ENCODE measurements at regions not wholly inside any gene's neighbourhood (a gene's known extent, or its start where the extent isn't known, plus 50 kb on each side); places are given as distances from the start of the nearest gene placed in this dataset.
A peak's percentile ranks its signal among the peaks of the same experiment; 100 is the strongest.

DNA sequence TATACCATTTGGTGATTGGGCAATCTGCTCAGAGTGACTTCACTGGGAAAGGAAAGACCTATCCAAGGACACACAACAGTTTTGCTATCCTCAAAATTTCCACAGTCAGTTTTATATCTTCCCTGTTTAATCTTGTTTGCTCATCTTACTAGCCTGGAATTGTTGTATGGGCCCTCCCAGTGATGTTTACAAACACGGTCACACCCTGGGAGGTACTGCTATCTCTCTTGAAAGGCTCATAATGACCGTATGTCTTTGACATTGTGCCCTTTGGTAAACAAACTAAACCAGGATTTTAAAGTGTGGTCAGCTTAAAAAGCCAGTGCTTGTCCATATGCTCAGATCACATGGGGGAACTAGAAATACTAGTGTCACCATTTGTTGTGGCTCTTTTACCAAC is 277.0 kb downstream of the CDH2 start:
- DNase-seq = no peak

GRCh38 chr18:27894746-27895145 is 282.2 kb downstream of the CDH2 start:
- no peak for DNase-seq

GRCh38 chr18:27887711-27888495 is 289.0 kb downstream of the CDH2 start:
- DNase-seq = no peak

- DNase-seq = no peak
These were observed 289.6 kb downstream of the CDH2 start for GRCh38 chr18:27887287-27887686.

GRCh38 chr18:27879540-27879939 is 297.4 kb downstream of the CDH2 start:
- peak; percentile 13 for DNase-seq

GRCh38 chr18:27871726-27872125 is 305.2 kb downstream of the CDH2 start:
- DNase-seq = peak; percentile 92

GRCh38 chr18:27869735-27870134 is 307.2 kb downstream of the CDH2 start:
- DNase-seq = no peak

GRCh38 chr18:27865431-27865830 is 311.5 kb downstream of the CDH2 start:
- DNase-seq = no peak

- DNase-seq = peak; percentile 89
These were observed 313.0 kb downstream of the CDH2 start for GRCh38 chr18:27863780-27864430.

GRCh38 chr18:27862041-27862682 is 314.8 kb downstream of the CDH2 start:
- DNase-seq = peak; percentile 53

GRCh38 chr18:27861539-27861938 is 315.4 kb downstream of the CDH2 start:
- DNase-seq = peak; percentile 99

GRCh38 chr18:27860701-27861107 is 316.2 kb downstream of the CDH2 start:
- DNase-seq = peak; percentile 62

- no peak for DNase-seq
These were observed 316.9 kb downstream of the CDH2 start for GRCh38 chr18:27860011-27860410.

DNA sequence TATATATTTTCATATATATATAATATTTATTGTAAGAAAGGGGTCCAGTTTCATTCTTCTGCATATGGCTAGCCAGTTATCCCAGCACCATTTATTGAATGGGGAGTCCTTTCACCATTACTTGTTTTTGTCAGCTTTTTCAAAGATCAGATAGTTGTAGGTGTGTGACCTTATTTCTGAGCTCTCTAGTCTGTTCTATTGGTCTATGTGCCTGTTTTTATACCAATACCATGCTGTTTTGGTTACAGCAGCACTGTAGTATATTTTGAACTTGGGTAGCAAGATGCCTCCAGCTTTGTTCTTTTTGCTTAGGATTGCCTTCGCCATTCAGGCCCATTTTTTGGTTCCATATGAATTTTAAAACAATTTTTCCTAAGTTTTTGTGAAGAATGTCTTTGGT is 320.1 kb downstream of the CDH2 start:
- no peak for DNase-seq

- no peak for DNase-seq
These were observed 321.4 kb downstream of the CDH2 start for GRCh38 chr18:27855486-27855885.

DNA sequence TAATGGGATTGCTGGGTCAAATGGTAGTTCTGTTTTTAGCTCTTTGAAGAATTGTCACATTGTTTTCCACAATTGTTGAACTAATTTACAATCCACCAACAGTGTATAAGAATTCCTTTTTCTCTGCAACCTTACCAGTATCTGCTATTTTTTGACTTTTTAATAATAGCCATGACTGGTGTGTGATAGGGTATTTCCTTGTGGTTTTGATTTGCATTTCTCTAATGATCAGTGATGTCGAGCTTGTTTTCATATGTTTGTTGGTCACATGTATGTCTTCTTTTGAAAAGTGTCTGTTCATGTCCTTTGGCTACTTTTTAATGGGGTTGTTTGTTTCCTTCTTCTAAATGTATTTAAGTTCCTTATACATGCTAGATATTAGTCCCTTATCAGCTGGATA is 322.3 kb downstream of the CDH2 start:
- no peak for DNase-seq

DNA sequence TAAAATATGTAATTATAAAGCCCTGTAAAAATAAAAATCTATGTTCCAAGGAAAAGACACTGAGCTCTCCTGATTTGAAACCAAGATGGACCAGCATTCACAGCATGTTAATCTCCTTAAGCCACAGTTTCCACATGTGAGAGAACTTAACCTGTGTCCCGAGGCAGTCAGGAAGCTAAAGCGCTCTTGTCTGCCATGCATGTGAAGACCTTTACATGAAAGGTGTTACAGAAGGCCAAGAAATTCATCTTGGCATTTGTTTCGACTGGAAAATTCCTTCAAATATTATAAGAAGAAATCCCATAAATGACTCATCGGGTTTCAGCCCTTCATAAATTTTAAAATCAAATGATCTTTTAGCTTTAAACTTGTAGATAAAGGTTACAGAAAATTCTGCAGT is 328.6 kb downstream of the CDH2 start:
- DNase-seq = no peak

DNA sequence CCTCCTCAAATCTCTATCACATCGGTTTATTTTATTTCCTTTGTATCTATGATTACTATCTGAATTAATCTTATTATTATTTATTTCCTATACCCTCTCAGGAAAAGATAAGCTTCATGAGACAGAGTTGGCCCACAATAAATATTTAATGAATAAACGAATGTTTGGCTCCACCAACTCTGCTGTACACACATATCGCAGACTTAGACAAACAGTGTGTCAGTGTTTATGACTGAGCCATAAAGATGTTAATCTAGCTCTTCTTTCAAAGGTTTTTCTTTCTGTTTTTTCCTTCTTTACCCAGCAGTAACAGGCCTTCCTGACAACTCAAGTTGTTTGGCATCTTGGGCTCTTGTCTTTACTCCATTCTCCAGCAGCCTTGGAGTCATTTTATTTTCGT is 329.5 kb downstream of the CDH2 start:
- no peak for DNase-seq

DNA sequence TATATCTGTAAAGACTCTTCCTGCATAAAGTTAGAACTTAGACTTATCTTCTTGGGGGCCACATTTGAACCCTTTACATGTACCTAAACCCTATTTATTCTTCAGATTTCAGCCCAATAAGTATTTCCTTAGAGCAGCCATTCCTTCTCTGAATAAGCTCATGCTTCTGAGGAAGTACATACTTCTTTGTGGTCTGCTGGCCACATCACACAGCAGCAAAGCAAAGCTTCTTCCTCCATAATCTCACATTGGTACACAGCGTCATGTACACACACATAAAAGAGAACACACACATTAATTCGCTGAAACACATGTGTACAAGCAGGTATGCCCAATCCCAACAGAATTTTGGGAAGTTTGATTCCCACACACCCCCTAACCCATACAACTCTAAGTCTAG is 331.0 kb downstream of the CDH2 start:
- no peak for DNase-seq

DNA sequence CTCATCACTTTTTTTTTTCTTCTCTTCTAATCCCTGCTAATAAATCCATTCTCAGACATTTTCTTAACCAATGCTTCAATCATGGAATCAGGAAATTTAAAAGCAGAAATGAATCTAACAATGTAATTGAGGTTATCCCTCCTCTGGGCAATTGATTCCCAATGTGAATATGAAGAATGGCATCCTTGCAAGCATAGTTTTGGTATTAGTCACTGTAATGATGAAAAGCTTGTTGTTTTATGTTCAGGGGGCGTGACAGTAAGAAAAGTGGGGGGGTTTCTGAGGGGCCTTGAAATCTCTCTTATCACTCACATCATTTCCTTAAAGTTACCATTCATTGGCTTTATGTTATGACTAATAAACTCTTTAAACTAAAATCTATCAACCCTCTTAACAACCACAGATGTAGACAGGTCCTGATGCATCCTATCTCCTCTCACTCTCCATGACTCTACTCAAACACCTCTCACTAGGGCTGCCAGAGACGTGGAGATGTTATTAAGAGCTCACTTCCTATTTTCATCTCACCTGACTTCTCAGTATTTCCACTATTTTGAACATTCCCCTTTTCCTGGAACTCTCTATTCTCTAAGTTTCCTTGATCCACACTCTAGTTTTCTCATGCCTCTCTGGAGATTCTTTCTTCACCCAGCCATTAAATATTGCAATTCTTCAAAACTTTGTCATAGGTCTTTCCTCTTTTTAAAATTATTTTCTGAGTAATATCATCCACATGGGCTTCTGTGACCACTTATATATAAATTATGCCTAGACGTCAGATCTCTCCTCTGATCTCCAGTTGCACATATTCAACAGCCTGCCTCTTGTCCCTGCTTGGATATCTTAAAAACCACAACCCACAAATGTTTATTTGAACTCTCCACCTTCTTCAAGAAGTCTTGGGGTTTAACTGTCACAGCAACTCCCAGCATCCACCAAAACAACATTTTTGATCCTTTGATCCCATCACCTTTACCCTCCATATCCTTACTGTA is 332.9 kb downstream of the CDH2 start:
- no peak for DNase-seq

- DNase-seq = no peak
These were observed 337.8 kb downstream of the CDH2 start for GRCh38 chr18:27839141-27839540.

DNA sequence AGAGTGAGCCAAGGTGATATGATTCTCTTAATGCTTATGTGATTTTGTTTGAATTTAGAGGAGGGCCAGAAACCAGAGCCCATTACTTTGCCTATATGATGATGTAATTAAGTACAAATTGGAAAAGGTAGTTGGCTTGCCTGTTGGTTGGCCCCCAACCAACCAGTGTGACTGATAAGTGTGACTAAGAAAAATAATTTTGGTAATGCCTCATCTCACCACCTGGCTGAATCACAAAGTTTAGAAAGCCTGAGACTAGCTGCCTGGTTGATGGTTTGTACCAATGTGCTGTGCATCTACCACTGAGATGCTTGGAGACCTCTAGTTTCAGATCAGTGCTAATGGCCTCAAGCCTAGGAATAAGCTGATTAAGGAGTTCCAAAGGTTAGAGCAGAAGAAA is 338.7 kb downstream of the CDH2 start:
- no peak for DNase-seq

GRCh38 chr18:27826101-27826500 is 350.8 kb downstream of the CDH2 start:
- DNase-seq = no peak
